HG03378 (cell line): ENCODE measurements at regions not wholly inside any gene's neighbourhood (a gene's known extent, or its start where the extent isn't known, plus 50 kb on each side); places are given as distances from the start of the nearest gene placed in this dataset.
"Not testable (repeated sequence)": the region's sequence is repeated elsewhere in the genome, so short reads cannot be mapped to it uniquely, and the experiment has no call there.

Experiments
- ATAC-seq: cut with Tn5 transposase; IDR thresholded peaks from one replicate; pipeline ENCODE4 v1.9.1; 2021; ENCODE audit warnings: mild to moderate bottlenecking, moderate library complexity; ENCODE audit not compliant: unreplicated experiment

- ATAC-seq = not testable (repeated sequence)
Measured at GRCh38 chr6:153282456-153282855, 151.4 kb upstream of the RGS17 start.

- ATAC-seq = no peak
Measured at GRCh38 chr6:153275997-153276396, 144.9 kb upstream of the RGS17 start.

- no peak for ATAC-seq
Measured at GRCh38 chr6:153272201-153272980, 141.3 kb upstream of the RGS17 start.

GRCh38 chr6:153263489-153263888, 132.4 kb upstream of the RGS17 start:
- no peak for ATAC-seq

DNA sequence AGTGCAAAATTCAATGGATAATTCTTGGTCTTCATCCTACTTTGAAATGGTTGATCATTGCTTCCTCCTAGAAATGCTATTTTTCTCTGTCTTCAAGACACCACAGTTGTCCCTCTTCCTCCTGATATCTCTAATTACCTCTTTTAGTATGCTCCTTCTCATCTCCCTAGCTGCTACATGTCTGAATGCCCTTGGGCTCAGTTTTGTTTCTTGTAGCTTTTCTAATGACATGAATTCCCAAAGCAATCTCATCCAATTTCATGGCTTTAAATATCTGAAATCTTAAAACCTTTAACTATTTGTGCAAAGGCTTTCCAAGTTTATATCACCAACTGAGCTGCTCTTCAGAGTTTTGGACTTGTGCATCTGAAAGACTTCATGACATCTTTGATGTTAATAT, 120.2 kb upstream of the RGS17 start:
- ATAC-seq = no peak

- ATAC-seq = no peak
Measured at GRCh38 chr6:153237670-153238069, 106.6 kb upstream of the RGS17 start.

GRCh38 chr6:153231048-153231646, 100.1 kb upstream of the RGS17 start:
- ATAC-seq = no peak

DNA sequence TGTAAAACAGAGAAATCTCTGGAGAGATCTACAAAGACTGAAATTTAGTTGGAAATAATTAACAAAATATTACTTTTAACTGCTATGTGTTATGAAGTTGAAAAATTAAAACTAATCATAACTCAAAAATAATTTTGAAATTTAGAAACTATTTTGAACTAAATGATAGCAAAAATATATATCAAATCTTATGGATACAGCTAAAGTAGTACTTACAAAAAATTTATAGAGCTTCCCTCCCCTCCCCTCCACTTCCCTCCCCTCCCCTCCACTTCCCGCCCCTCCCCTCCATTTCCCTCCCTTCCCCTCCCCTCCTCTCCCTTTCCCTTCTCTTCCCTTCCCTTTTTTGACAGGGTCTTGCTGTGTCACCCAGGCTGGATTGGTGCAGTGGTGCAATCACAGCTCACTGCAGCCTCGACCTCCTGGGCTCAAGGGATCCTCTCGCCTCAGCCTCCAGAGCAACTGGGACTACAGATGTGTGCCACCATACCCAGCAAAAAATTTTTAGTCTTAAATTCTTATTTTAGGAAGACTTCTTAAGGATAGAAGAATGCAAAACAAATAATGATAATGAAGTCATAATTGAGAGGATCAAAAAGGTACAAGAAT, 87.2 kb upstream of the RGS17 start:
- no peak for ATAC-seq

DNA sequence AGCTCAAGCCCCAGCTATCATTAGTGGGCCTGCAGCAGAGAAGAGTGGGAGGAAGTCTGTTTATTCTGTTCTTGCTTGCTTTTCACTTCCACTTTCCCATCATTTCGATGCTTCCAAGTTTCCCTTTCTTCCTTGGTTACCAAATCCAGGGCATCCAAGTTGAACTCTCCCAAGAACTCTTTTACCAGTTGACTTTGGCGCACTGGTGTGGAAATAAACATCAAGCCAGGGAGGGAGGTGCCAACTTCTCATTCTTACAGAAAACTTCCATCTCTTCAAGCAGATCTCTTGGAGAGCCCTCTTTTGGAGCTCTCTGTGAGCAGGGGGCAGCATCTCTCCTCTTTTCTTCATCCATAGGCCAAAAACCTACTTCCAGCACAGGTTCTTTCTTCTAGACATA, 85.7 kb upstream of the RGS17 start:
- ATAC-seq = no peak

DNA sequence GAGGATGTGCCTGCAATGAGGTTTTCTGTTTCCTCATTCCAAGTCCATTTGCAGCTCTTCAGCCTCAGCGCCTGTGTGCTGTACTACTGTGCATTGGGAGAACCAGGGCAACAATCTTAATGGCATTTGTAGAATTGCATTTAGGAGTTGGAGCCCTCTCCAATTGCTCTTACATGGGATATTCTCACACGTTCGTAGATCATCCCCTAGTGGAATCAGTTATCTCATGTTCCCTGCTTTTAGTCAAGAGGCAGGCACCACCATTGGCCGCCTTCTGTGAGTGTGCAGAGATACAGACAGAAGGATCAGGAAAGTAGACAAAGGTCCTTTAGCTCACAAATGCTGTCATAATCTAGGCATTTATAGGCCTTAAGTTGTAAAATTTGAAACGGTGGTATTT, 84.2 kb upstream of the RGS17 start:
- no peak for ATAC-seq

DNA sequence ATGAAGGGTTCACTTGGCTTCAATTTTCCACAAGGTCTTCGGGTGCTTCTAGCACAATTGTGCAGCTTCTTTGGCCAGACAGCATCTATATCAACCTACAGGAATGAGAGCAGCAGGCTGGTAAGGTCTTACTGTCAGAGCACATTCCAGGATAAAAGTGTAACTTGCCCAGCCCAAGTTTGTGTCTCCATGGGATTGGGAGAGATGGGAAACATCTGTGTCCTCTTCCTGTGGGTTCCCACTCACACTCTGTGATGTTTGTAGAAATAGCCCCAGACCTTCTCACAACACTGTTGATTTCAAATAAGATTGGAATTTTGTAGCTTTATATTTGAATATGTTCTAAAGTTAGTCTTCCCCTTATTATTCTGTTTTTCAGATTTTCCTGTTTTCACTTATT, 83.4 kb upstream of the RGS17 start:
- no peak for ATAC-seq

- peak; percentile 90 for ATAC-seq
Measured at GRCh38 chr6:153210083-153210482, 79.0 kb upstream of the RGS17 start.

- ATAC-seq = no peak
Measured at GRCh38 chr6:153208706-153209105, 77.6 kb upstream of the RGS17 start.

DNA sequence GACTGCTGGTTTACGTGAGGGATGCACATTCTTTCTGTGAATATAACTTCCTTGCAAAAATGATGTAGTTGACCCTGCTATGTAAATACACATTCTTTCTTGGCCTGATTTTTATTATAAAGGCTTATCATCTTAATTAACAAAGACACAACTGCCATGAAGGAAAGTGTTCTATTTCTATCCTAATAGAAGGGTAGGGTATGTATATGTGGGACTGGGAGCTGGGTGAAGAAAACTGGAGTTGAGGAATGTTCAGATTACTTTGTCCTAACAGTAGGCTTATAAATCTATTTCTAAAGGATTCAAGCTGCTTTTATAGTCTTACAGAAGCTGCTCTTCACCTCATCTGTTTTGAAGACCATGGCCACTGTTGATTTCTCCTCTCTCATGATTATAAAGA, 76.5 kb upstream of the RGS17 start:
- ATAC-seq = no peak

DNA sequence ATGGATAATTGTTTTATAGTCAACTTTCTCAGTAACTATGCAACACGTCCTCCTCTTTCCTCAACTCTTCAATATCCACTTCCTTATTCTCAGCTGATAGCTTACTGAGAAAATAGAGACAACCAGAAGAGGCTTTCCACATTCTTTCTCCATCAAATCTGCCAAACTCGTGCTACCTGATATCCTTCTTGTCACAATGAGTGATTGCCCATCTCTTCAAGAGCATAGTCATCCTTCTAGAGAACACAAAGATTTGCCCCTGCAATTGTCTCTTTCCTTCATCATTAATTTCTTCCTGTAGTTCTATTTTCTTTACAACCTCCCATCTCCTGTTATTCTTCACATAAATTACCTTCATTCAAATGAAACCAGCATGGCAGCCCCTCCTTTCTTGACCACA, 75.9 kb upstream of the RGS17 start:
- no peak for ATAC-seq

DNA sequence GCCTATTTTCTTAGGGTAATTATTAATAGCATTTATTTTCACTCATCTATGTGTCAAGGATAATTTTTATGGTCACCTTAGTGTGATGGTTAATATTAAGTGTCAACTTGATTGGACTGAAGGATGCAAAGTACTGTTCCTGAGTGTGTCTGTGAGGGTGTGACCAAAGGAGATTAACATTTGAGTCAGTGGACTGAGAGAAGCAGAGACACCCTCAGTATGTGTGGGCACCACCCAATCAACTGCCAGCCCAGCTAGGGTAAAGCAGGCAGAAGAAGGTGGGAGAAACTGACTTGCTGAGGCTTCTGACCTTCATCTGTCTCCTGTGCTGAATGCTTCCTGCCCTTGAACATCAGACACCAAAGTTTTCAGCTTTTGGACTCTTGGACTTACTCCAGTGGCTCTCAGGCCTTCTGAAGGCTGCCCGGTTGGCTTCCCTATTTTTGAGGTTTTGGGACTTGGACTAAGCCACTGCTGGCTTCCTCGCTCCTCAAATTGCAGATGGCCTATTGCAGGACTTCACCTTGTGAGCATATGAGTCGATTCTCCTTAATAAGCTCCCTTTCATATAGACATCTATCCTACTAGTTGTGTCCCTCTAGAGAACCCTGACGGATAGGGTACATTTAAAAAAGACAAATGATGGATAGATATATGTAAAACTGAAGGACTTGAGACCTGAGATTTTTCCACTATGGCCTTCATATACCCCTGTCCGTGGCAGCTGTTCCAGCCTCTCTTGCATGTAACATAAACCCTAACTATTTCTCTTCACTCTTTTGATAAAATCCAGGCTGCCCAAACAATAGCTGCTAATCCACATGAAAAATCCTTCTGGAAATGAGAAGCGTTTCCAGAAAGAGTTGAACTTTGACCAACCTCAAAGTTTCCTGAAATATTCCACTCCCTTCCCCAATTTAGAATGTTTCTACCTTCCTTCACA, 62.1 kb upstream of the RGS17 start:
- ATAC-seq = no peak

- ATAC-seq = no peak
Measured at GRCh38 chr6:153183925-153184324, 52.8 kb upstream of the RGS17 start.
